ENCODE measurements at regions not wholly inside any gene's neighbourhood (a gene's known extent, or its start where the extent isn't known, plus 50 kb on each side); places are given as distances from the start of the nearest gene placed in this dataset.

GRCh38 chr14:62117751-62118105, 355.5 kb downstream of the SNAPC1 start:
- no peak for TF ChIP-seq CTCF (IDR thresholded peaks at IDR 0.05)
- no peaks in the 10 kb centered on the region for H3K36me3 ChIP-seq
- no peaks in the 10 kb centered on the region for H3K4me1 ChIP-seq (ENCODE audit: control insufficient read depth in 1 of 2, insufficient read depth in 1 of 2, low read depth in 1 of 2, low read length in 1 of 2)
- peaks cover 88% of the 10 kb centered on the region for H3K27me3 ChIP-seq
- H3K4me3 ChIP-seq (ENCODE audit: low read depth in 1 of 2, low read length in 1 of 2) = no peak overlapping the region
- H3K27ac ChIP-seq = no peak overlapping the region
- no peaks in the 10 kb centered on the region for H3K9me3 ChIP-seq

DNA sequence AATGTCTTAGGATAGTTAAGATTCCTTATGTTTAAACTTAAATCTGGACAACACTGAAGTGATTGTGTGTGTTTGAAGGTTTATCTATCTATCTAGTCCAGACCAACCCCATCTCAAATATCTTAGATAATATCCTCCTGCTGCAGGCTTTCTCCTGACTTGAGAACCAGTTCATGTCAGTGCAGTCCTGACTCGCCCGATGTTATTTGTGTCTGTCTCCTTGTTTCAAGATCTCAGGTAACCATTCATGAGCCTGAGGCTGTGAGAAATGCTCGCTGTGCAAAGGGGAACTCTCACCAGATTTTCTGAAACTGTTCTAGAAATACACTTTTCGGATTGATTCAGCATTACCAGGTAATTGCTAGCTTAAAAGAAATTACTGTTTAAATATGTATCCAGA, 356.2 kb downstream of the SNAPC1 start:
- Histone ChIP-seq H3K27me3 (peaks cover 87% of the 10 kb centered on the region), H3K9me3 (no peaks in the 10 kb centered on the region), H3K4me1 (ENCODE audit: control insufficient read depth in 1 of 2, insufficient read depth in 1 of 2, low read depth in 1 of 2, low read length in 1 of 2) (no peaks in the 10 kb centered on the region), H3K27ac (no peak overlapping the region), H3K36me3 (no peaks in the 10 kb centered on the region), H3K4me3 (ENCODE audit: low read depth in 1 of 2, low read length in 1 of 2) (no peak overlapping the region)
- TF ChIP-seq CTCF (IDR thresholded peaks at IDR 0.05) = no peak

GRCh38 chr14:62118871-62119270, 356.7 kb downstream of the SNAPC1 start:
- Histone ChIP-seq H3K4me3 (ENCODE audit: low read depth in 1 of 2, low read length in 1 of 2) (no peak overlapping the region), H3K27me3 (peaks cover 83% of the 10 kb centered on the region), H3K27ac (no peak overlapping the region), H3K4me1 (ENCODE audit: control insufficient read depth in 1 of 2, insufficient read depth in 1 of 2, low read depth in 1 of 2, low read length in 1 of 2) (no peaks in the 10 kb centered on the region), H3K9me3 (no peaks in the 10 kb centered on the region), H3K36me3 (no peaks in the 10 kb centered on the region)
- TF ChIP-seq CTCF (IDR thresholded peaks at IDR 0.05) = no peak

DNA sequence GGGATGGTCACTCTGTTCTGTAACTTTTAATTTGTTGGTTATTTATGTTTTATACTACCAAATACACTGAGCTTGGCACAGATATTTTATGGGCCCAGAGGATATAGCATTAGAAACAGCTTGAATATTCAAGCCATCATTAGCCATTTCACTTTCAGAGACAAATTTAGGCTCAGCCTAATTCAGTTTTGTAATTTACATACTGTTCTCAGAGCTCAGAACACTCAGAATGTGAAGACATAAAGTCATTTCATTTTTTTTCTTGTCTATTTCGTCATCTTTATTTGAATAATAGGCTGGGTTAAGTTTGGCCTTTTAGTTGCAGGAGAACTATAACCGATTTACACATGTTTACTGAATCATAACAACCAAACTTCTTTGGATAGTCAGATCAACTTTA, 361.7 kb downstream of the SNAPC1 start:
- Histone ChIP-seq H3K27me3 (peaks cover 77% of the 10 kb centered on the region), H3K4me1 (ENCODE audit: control insufficient read depth in 1 of 2, insufficient read depth in 1 of 2, low read depth in 1 of 2, low read length in 1 of 2) (no peaks in the 10 kb centered on the region), H3K27ac (no peak overlapping the region), H3K36me3 (no peaks in the 10 kb centered on the region), H3K9me3 (no peaks in the 10 kb centered on the region), H3K4me3 (ENCODE audit: low read depth in 1 of 2, low read length in 1 of 2) (no peak overlapping the region)
- no peak for TF ChIP-seq CTCF (IDR thresholded peaks at IDR 0.05)

DNA sequence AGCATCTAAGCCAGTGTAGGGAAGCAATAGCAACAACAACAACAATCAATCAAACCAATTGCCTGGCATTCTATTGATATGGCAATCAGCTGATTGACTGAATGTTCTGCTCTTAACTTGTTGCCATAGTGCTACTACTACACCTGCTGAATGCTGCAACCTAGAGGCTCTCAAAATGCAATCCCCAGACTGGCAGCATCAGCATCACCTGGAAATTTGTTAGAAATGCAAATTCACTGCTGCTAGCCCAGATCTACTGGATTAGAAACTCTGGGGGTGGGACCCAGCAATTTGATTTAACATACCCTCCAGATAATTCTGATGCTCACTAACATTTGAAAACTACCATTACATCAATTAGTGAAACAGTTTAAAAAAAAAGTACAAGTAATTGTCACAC, 363.6 kb downstream of the SNAPC1 start:
- Histone ChIP-seq H3K4me3 (ENCODE audit: low read depth in 1 of 2, low read length in 1 of 2) (no peak overlapping the region), H3K9me3 (no peaks in the 10 kb centered on the region), H3K36me3 (no peaks in the 10 kb centered on the region), H3K27ac (no peak overlapping the region), H3K4me1 (ENCODE audit: control insufficient read depth in 1 of 2, insufficient read depth in 1 of 2, low read depth in 1 of 2, low read length in 1 of 2) (no peaks in the 10 kb centered on the region), H3K27me3 (peaks cover 63% of the 10 kb centered on the region)
- TF ChIP-seq CTCF (IDR thresholded peaks at IDR 0.05) = no peak

DNA sequence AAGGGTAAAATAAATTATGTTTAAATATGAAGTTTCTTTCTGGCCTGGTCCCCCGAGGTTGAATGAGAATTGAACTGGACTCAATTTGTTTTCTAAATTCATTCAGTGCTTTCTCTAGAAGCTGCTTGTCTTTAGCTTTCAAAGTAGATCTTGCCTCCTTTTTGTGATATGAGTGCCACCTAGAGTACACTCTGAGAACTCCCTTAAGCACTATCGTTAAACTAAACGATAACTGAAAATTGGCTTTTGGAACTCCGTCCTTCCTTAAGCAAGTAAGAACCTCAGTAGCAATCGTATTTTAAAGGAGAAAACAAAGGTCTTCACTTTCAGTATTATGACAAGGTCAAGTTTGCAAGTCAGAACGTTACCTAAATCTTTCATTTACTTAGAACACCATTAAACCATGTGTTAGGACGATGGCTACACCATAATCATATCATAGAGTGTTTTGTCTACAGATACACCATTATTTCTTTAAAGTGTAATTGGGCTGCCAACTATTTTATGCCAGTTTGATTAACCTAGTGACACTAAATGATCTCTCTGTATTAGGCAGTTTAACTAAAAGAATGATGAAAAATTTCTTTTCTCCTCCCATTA, 364.8 kb downstream of the SNAPC1 start:
- Histone ChIP-seq H3K4me3 (ENCODE audit: low read depth in 1 of 2, low read length in 1 of 2) (no peak overlapping the region), H3K4me1 (ENCODE audit: control insufficient read depth in 1 of 2, insufficient read depth in 1 of 2, low read depth in 1 of 2, low read length in 1 of 2) (no peaks in the 10 kb centered on the region), H3K36me3 (no peaks in the 10 kb centered on the region), H3K27me3 (peaks cover 64% of the 10 kb centered on the region), H3K27ac (no peak overlapping the region), H3K9me3 (no peaks in the 10 kb centered on the region)
- no peak for TF ChIP-seq CTCF (IDR thresholded peaks at IDR 0.05)

Data from neutrophil (primary cell).